ENCODE measurements at regions not wholly inside any gene's neighbourhood (a gene's known extent, or its start where the extent isn't known, plus 50 kb on each side); places are given as distances from the start of the nearest gene placed in this dataset.

DNA sequence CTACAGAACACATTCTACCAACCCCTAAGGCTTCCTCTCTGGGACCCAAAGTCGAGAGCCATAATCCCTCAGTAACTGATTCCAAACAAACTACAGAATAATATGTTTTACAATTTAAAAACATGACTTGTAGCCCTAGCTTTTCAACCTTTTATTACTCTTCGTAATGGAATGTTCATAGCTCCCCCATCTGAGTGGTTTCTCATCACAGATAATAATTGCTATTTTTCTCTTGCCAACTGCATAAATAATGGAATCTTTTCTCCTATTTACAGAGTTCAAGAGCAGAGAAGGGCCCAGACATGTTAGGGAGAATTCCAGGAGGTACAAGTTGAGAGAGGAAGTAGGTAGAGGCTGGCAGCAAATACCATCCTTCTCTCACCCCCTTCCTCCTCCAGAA is 59.9 kb upstream of the CERS6 start:
- TF ChIP-seq, protein P1, sequence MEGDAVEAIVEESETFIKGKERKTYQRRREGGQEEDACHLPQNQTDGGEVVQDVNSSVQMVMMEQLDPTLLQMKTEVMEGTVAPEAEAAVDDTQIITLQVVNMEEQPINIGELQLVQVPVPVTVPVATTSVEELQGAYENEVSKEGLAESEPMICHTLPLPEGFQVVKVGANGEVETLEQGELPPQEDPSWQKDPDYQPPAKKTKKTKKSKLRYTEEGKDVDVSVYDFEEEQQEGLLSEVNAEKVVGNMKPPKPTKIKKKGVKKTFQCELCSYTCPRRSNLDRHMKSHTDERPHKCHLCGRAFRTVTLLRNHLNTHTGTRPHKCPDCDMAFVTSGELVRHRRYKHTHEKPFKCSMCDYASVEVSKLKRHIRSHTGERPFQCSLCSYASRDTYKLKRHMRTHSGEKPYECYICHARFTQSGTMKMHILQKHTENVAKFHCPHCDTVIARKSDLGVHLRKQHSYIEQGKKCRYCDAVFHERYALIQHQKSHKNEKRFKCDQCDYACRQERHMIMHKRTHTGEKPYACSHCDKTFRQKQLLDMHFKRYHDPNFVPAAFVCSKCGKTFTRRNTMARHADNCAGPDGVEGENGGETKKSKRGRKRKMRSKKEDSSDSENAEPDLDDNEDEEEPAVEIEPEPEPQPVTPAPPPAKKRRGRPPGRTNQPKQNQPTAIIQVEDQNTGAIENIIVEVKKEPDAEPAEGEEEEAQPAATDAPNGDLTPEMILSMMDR (conservative IDR thresholded peaks at IDR 0.05; ENCODE audit: low read depth, low read length), result no peak
- TF ChIP-seq EZH2 (IDR thresholded peaks at IDR 0.05; ENCODE audit: borderline replicate concordance, low read depth, low read length, poor library complexity, severe bottlenecking), result no peak

All from A673 (cell line).